Lower leg skin (tissue), 4 donors: ENCODE measurements at regions not wholly inside any gene's neighbourhood (a gene's known extent, or its start where the extent isn't known, plus 50 kb on each side); places are given as distances from the start of the nearest gene placed in this dataset.

Experiments used
- DNase-seq, 2 donors: peaks; one replicate each; pipeline ENCODE4 v3.0.0-alpha.2; 2019; ENCODE audit warnings: low spot score in 2 of 2
- H3K4me3 ChIP-seq: fragments of 200-600 bp; sonication (generic); 2 replicates; pipeline ENCODE4 v1.5.1; 2017; ENCODE audit warnings: mild to moderate bottlenecking, low read depth; ENCODE audit not compliant: poor library complexity, severe bottlenecking
- POLR2A ChIP-seq, 2 donors: fragments of 450-650 bp; IDR thresholded peaks; one replicate each; pipeline ENCODE4 v1.6.1; 2016 to 2017; ENCODE audit warnings: antibody characterized with exemption in 2 of 2, mild to moderate bottlenecking in 1 of 2, moderate library complexity in 1 of 2
- WGBS, 2 donors: methylation state at CpG; one replicate each; pipeline ENCODE4 v1.1.5; 2018; 5-methylcytosine and 5-hydroxymethylcytosine counted together
- intact Hi-C: fragments of 100-400 bp; cut with DNase I; formaldehyde crosslinking; loops from one replicate; pipeline ENCODE4 v1.15.0; 2023; ENCODE audit warnings: low total_unique reads
- TF ChIP-seq, protein P1 (sequence below), 3 donors: fragments of 450-650 bp; IDR thresholded peaks; one replicate each; pipeline ENCODE4 v1.5.1; 2016; ENCODE audit warnings: antibody characterized with exemption in 3 of 3, mild to moderate bottlenecking in 3 of 3, moderate library complexity in 2 of 3

DNA sequence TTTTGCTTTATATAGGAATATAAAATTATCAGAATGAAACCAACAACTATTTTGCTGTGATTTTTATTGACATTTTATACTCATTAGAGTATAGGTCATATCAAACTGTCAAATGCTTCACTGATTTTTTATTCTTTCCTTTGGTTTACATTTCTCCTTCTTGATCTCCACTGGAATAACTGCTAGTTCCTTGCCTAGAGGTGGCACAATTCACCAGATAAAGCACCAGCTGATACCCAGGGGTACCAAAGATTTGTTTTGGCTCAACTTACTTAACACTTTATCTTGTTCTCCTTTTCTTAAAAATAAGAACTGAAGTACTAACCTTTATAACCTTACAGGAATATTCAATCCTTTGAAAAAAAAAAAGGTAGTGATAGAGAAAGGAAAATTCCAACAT, 725.1 kb upstream of the CHORDC1 start:
- intact Hi-C loops: no loop called here
- TF ChIP-seq, protein P1, sequence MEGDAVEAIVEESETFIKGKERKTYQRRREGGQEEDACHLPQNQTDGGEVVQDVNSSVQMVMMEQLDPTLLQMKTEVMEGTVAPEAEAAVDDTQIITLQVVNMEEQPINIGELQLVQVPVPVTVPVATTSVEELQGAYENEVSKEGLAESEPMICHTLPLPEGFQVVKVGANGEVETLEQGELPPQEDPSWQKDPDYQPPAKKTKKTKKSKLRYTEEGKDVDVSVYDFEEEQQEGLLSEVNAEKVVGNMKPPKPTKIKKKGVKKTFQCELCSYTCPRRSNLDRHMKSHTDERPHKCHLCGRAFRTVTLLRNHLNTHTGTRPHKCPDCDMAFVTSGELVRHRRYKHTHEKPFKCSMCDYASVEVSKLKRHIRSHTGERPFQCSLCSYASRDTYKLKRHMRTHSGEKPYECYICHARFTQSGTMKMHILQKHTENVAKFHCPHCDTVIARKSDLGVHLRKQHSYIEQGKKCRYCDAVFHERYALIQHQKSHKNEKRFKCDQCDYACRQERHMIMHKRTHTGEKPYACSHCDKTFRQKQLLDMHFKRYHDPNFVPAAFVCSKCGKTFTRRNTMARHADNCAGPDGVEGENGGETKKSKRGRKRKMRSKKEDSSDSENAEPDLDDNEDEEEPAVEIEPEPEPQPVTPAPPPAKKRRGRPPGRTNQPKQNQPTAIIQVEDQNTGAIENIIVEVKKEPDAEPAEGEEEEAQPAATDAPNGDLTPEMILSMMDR (IDR thresholded peaks at IDR 0.05): no peak
- TF ChIP-seq POLR2A (IDR thresholded peaks at IDR 0.05): no peak
- no peak for DNase-seq
- H3K4me3 ChIP-seq: no peak overlapping the region

DNA sequence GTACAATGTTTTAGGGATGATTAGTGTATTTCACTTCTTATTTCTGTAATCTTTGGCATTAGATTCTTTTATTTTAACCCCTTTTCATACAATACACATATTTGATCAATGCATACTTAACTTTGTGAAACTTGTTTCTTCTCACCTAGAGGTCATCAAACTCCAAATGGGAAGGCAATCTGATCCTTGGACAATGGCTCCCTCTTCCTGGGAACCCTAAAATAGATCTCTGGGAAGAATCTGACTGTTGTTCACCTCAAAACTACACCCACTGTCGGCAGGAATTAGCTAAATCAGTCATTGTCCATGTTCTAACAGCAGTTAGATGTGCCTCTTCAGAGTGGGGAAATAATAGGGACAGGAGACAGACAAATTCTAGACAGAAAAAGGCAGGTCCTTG, 707.4 kb upstream of the CHORDC1 start:
- DNase-seq: no peak
- TF ChIP-seq, protein P1 (IDR thresholded peaks at IDR 0.05): no peak
- no peak for TF ChIP-seq POLR2A (IDR thresholded peaks at IDR 0.05)
- intact Hi-C loops: no loop called here
- 76 to 100% methylated on average over 1 of the region's 1 CpG for WGBS, 2 donors
- H3K4me3 ChIP-seq: no peak overlapping the region

DNA sequence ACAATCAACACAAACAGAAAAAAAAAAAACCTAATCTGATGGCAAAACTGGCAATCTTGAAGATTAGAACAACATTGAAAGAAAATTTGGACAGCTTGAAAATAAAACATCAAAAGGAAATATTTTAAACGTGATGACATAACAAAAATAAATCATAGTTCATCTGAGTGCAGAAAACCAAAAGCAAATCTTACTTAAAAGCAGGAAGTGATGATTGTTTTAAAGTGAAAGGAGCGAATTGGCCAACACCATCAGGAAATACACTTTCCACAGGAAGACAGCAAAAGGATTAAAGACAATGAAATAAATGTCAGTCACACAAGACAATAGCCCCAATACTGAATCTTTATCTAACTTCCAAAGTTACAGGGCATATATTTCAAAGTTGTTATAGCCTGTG, 696.5 kb upstream of the CHORDC1 start:
- 26 to 28% methylated on average over 2 of the region's 2 CpGs for WGBS, 2 donors
- no peak overlapping the region for H3K4me3 ChIP-seq
- intact Hi-C loops: no loop called here
- DNase-seq: no peak
- TF ChIP-seq POLR2A (IDR thresholded peaks at IDR 0.05): no peak
- TF ChIP-seq, protein P1 (IDR thresholded peaks at IDR 0.05): no peak

DNA sequence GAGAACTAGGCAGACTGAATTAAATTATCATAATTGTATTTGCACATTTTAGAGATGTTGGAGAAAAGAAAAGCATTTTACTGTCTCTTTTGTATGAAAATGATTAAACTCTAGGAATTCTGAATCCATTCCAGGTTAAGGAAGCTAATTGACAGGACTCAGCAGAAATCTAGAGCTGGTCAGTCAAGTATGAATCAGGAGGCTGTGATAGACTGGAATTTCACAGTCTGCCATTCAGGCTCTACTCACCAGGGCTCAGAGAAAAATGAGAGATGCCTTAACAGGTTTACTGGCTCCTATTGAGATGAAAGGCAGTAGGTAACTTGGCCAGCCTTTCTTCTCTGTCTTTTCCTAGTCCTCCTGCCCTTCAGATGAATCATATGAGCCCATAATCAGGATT, 693.9 kb upstream of the CHORDC1 start:
- intact Hi-C loops: no loop called here
- TF ChIP-seq POLR2A (IDR thresholded peaks at IDR 0.05): no peak
- no peak for DNase-seq
- no peak overlapping the region for H3K4me3 ChIP-seq

DNA sequence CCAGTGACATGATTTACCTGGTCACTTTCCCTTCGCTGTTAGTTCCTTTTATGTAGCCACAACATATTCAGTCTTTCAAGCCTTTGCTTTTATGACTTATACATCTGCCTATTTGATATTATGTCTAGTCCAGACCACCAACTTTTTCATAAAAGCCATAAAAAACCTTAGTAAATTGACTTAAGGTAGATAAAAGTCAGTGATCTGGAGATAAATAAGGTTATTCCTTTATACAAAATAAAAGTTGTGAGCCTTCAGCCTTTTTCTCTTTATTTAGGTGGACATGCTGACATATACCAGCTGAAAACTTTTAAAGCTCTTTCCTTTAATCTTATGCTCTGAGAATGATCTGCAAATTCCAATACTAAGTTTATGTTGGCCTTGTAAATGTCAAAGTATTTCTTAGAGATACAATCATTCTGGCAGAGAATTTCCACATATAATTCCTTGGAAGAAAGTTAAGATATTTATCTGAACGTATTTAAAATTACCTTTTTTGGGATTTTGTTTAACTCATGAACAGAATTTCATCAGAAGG, 690.4 kb upstream of the CHORDC1 start:
- no peak for DNase-seq
- WGBS, 2 donors: 42 to 55% methylated on average over 2 of the region's 2 CpGs
- intact Hi-C loops: no loop called here
- H3K4me3 ChIP-seq: no peak overlapping the region
- TF ChIP-seq, protein P1 (IDR thresholded peaks at IDR 0.05): no peak
- no peak for TF ChIP-seq POLR2A (IDR thresholded peaks at IDR 0.05)

DNA sequence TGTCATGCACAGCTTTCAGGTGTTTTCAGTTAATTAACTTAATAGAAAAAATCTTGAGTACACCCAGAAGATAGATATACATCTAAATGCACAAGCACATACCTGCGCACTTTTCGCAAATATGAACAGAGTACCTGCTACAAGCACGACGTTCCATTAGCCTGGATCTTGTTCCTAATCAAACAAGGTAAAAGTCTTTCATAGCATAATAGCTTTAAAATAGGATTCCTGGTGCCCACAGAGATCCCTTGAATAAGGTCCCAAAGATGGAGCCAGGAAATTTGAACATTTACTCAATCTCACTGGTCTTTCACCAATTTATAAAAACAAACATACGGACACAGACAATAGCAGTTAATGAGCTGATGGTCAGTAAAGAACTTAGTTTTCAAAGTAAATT, 689.8 kb upstream of the CHORDC1 start:
- H3K4me3 ChIP-seq: no peak overlapping the region
- DNase-seq: no peak
- no peak for TF ChIP-seq POLR2A (IDR thresholded peaks at IDR 0.05)
- TF ChIP-seq, protein P1 (IDR thresholded peaks at IDR 0.05): no peak
- 74 to 80% methylated on average over 5 of the region's 5 CpGs for WGBS, 2 donors
- intact Hi-C loops: no loop called here
